RWPE1 (cell line): ENCODE measurements at regions not wholly inside any gene's neighbourhood (a gene's known extent, or its start where the extent isn't known, plus 50 kb on each side); places are given as distances from the start of the nearest gene placed in this dataset.

Source experiments
- CTCF ChIA-PET: fragments of 350-600 bp; sonication (Branson Sonifier 250); formaldehyde crosslinking; extraction: SDS; loops from one replicate; lab custom pipeline; 2021; lab: Yijun Ruan, JAX
- POLR2A ChIA-PET: fragments of 400-600 bp; formaldehyde crosslinking; extraction: SDS; loops from one replicate; lab custom pipeline; 2020; ENCODE audit warnings: antibody characterized with exemption; ENCODE audit not compliant: low non-redundant PET; lab: Yijun Ruan, JAX
- DNase-seq: peaks from one replicate; pipeline ENCODE4 v3.0.0; 2012; ENCODE audit warnings: low spot score
- H3K27ac ChIP-seq: fragments of 450-650 bp; 2 replicates; pipeline ENCODE4 v1.5.1; 2017
- TF ChIP-seq, protein P1 (sequence below): fragments of 450-650 bp; conservative IDR thresholded peaks from 2 replicates; pipeline ENCODE4 v1.5.1; 2017; ENCODE audit warnings: low read depth, mild to moderate bottlenecking

GRCh38 chr7:153413540-153414287 lies 638.5 kb upstream of the DPP6 start:
- DNase-seq = no peak
- POLR2A ChIA-PET = no interaction called here
- TF ChIP-seq, protein P1, sequence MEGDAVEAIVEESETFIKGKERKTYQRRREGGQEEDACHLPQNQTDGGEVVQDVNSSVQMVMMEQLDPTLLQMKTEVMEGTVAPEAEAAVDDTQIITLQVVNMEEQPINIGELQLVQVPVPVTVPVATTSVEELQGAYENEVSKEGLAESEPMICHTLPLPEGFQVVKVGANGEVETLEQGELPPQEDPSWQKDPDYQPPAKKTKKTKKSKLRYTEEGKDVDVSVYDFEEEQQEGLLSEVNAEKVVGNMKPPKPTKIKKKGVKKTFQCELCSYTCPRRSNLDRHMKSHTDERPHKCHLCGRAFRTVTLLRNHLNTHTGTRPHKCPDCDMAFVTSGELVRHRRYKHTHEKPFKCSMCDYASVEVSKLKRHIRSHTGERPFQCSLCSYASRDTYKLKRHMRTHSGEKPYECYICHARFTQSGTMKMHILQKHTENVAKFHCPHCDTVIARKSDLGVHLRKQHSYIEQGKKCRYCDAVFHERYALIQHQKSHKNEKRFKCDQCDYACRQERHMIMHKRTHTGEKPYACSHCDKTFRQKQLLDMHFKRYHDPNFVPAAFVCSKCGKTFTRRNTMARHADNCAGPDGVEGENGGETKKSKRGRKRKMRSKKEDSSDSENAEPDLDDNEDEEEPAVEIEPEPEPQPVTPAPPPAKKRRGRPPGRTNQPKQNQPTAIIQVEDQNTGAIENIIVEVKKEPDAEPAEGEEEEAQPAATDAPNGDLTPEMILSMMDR = no peak
- no peak overlapping the region for H3K27ac ChIP-seq
- CTCF ChIA-PET = no interaction called here

- TF ChIP-seq, protein P1 = no peak
- ChIA-PET CTCF (no interaction called here), POLR2A (no interaction called here)
- DNase-seq = no peak
- no peak overlapping the region for H3K27ac ChIP-seq
These were observed 637.9 kb upstream of the DPP6 start for GRCh38 chr7:153414288-153414629.

DNA sequence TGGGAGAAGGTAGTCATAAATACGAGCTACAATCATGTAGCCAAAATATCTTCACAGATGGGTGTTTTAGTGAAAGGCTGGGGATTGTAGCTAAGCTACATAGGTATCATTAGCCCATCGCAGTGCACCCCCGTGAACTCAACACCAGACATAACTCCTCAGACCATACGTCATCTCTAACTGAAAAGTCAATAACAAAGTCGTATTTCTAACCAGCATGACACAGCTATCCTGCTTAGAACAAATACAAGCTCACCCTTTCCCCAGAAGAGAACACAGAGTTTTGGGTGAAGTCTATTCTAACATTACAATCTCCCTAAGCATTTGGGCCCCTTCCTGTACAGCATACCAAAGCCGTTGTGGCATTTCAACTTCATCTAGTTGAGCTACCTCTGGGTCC lies 636.6 kb upstream of the DPP6 start:
- POLR2A ChIA-PET = no interaction called here

DNA sequence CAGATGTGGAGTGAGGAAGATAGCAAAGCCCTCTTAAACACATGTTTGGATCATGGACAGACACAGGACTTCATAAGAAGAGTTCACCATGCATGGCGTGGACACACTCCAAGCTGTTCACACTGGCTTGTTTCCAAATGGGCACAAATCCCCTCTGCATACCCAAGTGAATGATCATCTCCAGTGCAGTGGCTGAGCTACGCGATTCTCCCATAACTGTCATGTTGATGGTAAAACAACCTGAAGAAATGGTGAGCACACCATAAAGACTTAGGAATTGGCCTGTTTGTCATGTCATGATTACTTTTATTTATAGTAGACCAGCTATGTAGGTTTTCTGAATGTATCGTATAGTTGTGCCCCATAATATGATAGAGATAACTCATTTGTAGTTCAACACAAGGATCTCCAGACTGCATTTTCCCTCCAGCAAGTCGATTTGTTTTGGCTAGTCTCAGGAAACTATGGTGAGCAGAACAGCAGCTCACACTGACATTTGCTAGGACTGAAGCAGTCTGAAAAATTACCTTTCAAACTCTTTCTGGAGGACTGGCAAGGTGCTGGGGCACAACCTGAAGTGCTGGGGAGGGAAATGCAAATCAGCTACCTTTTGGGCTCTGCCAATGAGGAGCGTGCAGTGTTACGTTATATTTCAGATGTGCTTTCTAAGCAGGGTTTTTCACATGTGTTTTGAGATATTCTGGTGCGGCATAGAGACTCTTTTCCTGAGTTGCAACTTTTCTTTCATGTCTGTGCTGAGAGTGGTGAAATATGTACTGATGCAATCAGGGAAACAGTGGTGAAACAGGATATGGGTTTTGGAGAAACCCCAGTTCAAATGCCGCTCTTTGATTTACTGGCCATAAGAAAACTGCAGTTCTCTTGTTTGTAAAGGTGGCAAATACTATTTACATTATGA lies 629.6 kb upstream of the DPP6 start:
- CTCF ChIA-PET = no interaction called here
- DNase-seq = no peak
- TF ChIP-seq, protein P1 = no peak
- POLR2A ChIA-PET = no interaction called here
- H3K27ac ChIP-seq = no peak overlapping the region

More for the DNA sequence above, 636.6 kb upstream of the DPP6 start:
- DNase-seq = no peak
- CTCF ChIA-PET = no interaction called here
- TF ChIP-seq, protein P1 = no peak
- H3K27ac ChIP-seq = no peak overlapping the region

DNA sequence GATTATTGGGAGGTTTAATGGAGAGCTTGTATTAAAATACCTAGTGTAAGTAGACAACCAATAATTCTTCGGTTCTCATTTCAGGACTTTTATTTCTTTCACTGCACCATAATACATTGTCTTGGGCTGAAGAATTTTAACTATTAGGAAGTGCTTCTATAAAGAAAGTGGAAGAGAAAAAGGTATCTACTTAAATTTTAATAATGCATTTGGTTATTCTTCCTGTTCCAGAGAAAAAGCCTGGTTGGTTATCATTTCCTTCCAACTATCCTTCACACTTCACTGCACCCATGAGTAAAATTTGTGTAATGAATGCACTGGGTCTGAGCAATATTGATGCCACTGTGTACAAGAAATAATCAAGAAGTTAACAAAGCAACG lies 629.0 kb upstream of the DPP6 start:
- ChIA-PET CTCF (no interaction called here), POLR2A (no interaction called here)
- no peak overlapping the region for H3K27ac ChIP-seq
- no peak for DNase-seq
- TF ChIP-seq, protein P1 = no peak

DNA sequence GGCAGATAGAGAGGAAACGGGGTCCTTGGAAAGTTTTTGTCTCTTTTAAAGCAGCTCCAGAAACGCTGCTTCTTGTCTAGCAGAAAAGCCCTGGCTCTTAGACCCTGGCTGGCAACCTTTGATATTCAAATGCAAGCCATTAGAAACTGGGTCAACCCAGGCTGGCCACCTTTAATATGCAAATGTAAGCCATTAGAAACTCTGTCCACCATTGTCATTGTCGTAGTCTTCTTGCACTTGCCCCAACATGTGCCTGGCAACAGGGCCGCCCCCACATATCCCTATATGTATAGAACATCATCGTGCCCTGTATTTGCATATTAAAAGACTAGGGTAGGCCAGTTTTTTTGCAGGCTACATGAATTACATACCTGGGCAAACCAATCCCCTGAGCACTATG lies 621.3 kb upstream of the DPP6 start:
- no peak for DNase-seq
- TF ChIP-seq, protein P1 = no peak
- ChIA-PET POLR2A (no interaction called here), CTCF (no interaction called here)
- H3K27ac ChIP-seq = no peak overlapping the region
